B cell (primary cell): ENCODE measurements at regions not wholly inside any gene's neighbourhood (a gene's known extent, or its start where the extent isn't known, plus 50 kb on each side); places are given as distances from the start of the nearest gene placed in this dataset.

Source experiments
- ATAC-seq: fragments of 200-7000 bp; cut with Tn5 transposase; one replicate; pipeline ENCODE4 v1.10.0; 2021; ENCODE audit warnings: low read depth, mild to moderate bottlenecking, moderate number of reproducible peaks, moderate library complexity
- CTCF ChIA-PET: fragments of 350-600 bp; sonication (Branson Sonifier 250); formaldehyde crosslinking; loops from one replicate; lab custom pipeline; 2021; ENCODE audit warnings: antibody characterized with exemption, inconsistent platforms; lab: Charles Lee
- POLR2A ChIA-PET: fragments of 350-600 bp; sonication (Branson Sonifier 250); formaldehyde crosslinking; loops from one replicate; lab custom pipeline; 2021; ENCODE audit warnings: antibody characterized with exemption; lab: Charles Lee
- DNase-seq: peaks from one replicate; pipeline ENCODE4 v3.0.0; 2013
- H2AFZ ChIP-seq: 2 replicates; pipeline ENCODE4 v1.6.1; 2012; ENCODE audit warnings: mild to moderate bottlenecking, low read depth, low read length; ENCODE audit not compliant: insufficient read depth, poor library complexity, severe bottlenecking
- H3K27ac ChIP-seq, 2 donors: 1 replicate in 1 of 2; 2 replicates in 1 of 2; pipeline ENCODE4 v1.5.1; 2012 to 2013; ENCODE audit warnings: low read length in 2 of 2, mild to moderate bottlenecking in 2 of 2, moderate library complexity in 1 of 2
- H3K27me3 ChIP-seq, 4 experiments: fragments of 200-600 bp in 1 of 4; sonication (generic) in 1 of 4; replicated peaks in 1 of 4; 1 replicate in 2 of 4; 2 replicates in 2 of 4; pipeline versions ENCODE4 v1.6.1 to v1.7.0; 2013 to 2016; ENCODE audit warnings: low read length in 3 of 4, mild to moderate bottlenecking in 2 of 4, mixed read lengths in 1 of 4, moderate library complexity in 1 of 4; ENCODE audit not compliant: insufficient read depth in 4 of 4, control insufficient read depth in 3 of 4; ENCODE audit errors: control extremely low read depth in 1 of 4
- H3K36me3 ChIP-seq, 2 experiments: replicated peaks in 1 of 2; 1 replicate in 1 of 2; 2 replicates in 1 of 2; pipeline versions ENCODE4 v1.6.1 to v1.7.1; 2013; ENCODE audit warnings: low read length in 1 of 2; ENCODE audit not compliant: insufficient read depth in 2 of 2, control insufficient read depth in 1 of 2; ENCODE audit errors: control extremely low read depth in 1 of 2, extremely low read depth in 1 of 2
- H3K4me1 ChIP-seq, 2 donors: fragments of 200-600 bp in 1 of 2; sonication (generic) in 1 of 2; 1 replicate in 1 of 2; 2 replicates in 1 of 2; pipeline versions ENCODE4 v1.5.1 to v1.6.1; 2013 to 2017; ENCODE audit warnings: low read length in 2 of 2; ENCODE audit not compliant: control insufficient read depth in 2 of 2, insufficient read depth in 2 of 2
- H3K4me2 ChIP-seq: replicated peaks from 2 replicates; pipeline ENCODE3; 2012; ENCODE audit warnings: mild to moderate bottlenecking, low read depth, low read length; ENCODE audit not compliant: poor library complexity, severe bottlenecking
- H3K4me3 ChIP-seq, 5 experiments: fragments of 200-600 bp in 1 of 5; sonication (generic) in 1 of 5; 1 replicate in 3 of 5; 2 replicates in 2 of 5; pipeline versions ENCODE4 v1.5.1 to v1.7.0; 2011 to 2016; ENCODE audit warnings: low read length in 4 of 5, mild to moderate bottlenecking in 4 of 5, low read depth in 2 of 5, control low read depth in 1 of 5, moderate library complexity in 1 of 5; ENCODE audit not compliant: insufficient read depth in 1 of 5; ENCODE audit errors: control extremely low read depth in 1 of 5, extremely low read depth in 1 of 5
- H3K79me2 ChIP-seq: fragments of 200-600 bp; sonication (generic); one replicate; pipeline ENCODE4 v1.6.0; 2016; ENCODE audit warnings: low read length; ENCODE audit not compliant: control insufficient read depth, insufficient read depth
- H3K9ac ChIP-seq: fragments of 200-600 bp; sonication (generic); 2 replicates; pipeline ENCODE4 v1.6.1; 2017; ENCODE audit warnings: mild to moderate bottlenecking, low read length, moderate library complexity
- H3K9me3 ChIP-seq, 3 donors: one replicate each; pipeline versions ENCODE4 v1.6.1 to v1.7.1; 2013; ENCODE audit warnings: low read length in 2 of 3; ENCODE audit not compliant: control insufficient read depth in 2 of 3, insufficient read depth in 1 of 3; ENCODE audit errors: control extremely low read depth in 1 of 3
- H4K20me1 ChIP-seq: 2 replicates; pipeline ENCODE4 v1.6.0; 2012; ENCODE audit warnings: mild to moderate bottlenecking, low read length; ENCODE audit not compliant: insufficient read depth, control insufficient read depth, poor library complexity, severe bottlenecking
- H3K27ac Mint-ChIP-seq: one replicate; pipeline ENCODE4 v1.8.0; 2021; ENCODE audit warnings: mixed read lengths
- H3K27me3 Mint-ChIP-seq: one replicate; pipeline ENCODE4 v1.8.0; 2021; ENCODE audit warnings: mixed read lengths
- H3K4me1 Mint-ChIP-seq: one replicate; pipeline ENCODE4 v1.8.0; 2021; ENCODE audit warnings: mixed read lengths
- H3K4me3 Mint-ChIP-seq: one replicate; pipeline ENCODE4 v1.8.0; 2021; ENCODE audit warnings: mixed read lengths
- H3K9me3 Mint-ChIP-seq: one replicate; pipeline ENCODE4 v1.8.0; 2022; ENCODE audit warnings: mixed read lengths; ENCODE audit not compliant: insufficient read depth
- EZH2 ChIP-seq: IDR thresholded peaks from 2 replicates; pipeline ENCODE4 v1.6.1; 2012; ENCODE audit warnings: borderline replicate concordance, low read depth, mild to moderate bottlenecking, moderate library complexity, low read length; ENCODE audit not compliant: insufficient read depth, poor library complexity, severe bottlenecking
- WGBS: methylation state at CpG from one replicate; pipeline ENCODE4 v1.1.5; 2013; ENCODE audit warnings: missing lambda C conversion rate; ENCODE audit not compliant: insufficient coverage; 5-methylcytosine and 5-hydroxymethylcytosine counted together
- intact Hi-C: fragments of 100-400 bp; cut with micrococcal nuclease; formaldehyde crosslinking; loops from one replicate; pipeline ENCODE4 v1.10.0; 2022
- TF ChIP-seq, protein P1 (sequence below): fragments of 200-600 bp; IDR thresholded peaks from one replicate; pipeline ENCODE4 v1.8.0; 2022; ENCODE audit warnings: antibody characterized with exemption, mild to moderate bottlenecking

DNA sequence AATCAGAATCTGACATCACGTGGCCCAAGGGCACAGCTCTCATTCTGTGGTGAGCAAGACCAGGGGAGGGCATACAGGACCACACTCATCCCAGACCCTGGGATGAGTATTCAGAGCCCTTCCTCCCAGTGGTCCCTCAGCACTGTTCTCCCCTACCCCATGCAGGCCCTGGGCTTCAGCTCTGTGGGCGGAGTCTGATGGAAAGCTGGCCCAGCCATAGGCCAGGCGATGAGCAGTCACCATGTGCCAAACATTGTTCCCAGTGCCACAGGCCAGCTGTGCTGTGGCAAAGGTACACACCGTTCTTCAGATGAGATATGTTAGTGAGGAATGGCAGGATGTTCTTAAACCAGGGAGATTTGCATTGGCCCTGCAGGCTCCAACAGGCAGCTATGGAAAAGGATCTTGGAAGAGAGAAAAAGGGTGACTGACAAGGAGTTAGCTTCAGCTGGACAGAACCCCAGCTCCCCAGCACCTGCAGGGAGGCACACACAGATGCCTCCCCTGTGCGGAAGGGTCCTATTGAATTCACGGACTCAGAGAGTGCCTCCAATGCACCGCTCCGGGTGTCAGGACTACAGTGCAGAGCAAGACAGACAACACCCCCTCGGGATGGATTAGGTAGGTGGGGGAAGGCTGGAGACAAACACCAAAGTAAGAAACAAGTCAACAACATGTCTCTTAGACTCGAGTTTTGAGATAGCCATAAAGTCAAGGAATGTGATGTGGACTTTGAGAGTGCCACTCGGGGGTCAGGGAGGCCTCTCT is 596.0 kb upstream of the MGMT start:
- TF ChIP-seq EZH2, result no peak
- TF ChIP-seq, protein P1, sequence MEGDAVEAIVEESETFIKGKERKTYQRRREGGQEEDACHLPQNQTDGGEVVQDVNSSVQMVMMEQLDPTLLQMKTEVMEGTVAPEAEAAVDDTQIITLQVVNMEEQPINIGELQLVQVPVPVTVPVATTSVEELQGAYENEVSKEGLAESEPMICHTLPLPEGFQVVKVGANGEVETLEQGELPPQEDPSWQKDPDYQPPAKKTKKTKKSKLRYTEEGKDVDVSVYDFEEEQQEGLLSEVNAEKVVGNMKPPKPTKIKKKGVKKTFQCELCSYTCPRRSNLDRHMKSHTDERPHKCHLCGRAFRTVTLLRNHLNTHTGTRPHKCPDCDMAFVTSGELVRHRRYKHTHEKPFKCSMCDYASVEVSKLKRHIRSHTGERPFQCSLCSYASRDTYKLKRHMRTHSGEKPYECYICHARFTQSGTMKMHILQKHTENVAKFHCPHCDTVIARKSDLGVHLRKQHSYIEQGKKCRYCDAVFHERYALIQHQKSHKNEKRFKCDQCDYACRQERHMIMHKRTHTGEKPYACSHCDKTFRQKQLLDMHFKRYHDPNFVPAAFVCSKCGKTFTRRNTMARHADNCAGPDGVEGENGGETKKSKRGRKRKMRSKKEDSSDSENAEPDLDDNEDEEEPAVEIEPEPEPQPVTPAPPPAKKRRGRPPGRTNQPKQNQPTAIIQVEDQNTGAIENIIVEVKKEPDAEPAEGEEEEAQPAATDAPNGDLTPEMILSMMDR, result no peak
- Mint-ChIP-seq H3K27ac (no peak overlapping the region), H3K4me1 (no peaks in the 10 kb centered on the region), H3K27me3 (no peaks in the 10 kb centered on the region), H3K4me3 (no peak overlapping the region), H3K9me3 (no peaks in the 10 kb centered on the region)
- intact Hi-C loops, result no loop called here
- H4K20me1 ChIP-seq, result no peaks in the 10 kb centered on the region
- WGBS, result 75% methylated on average over 10 of the region's 11 CpGs
- H3K27ac ChIP-seq, result no peak overlapping the region
- no peak overlapping the region for H2AFZ ChIP-seq
- H3K4me1 ChIP-seq, result no peaks in the 10 kb centered on the region
- CTCF ChIA-PET, result no interaction called here
- no peaks in the 10 kb centered on the region for H3K36me3 ChIP-seq
- no peaks in the 10 kb centered on the region for H3K79me2 ChIP-seq
- POLR2A ChIA-PET, result no interaction called here
- no peak for ATAC-seq
- H3K4me3 ChIP-seq, result no peak overlapping the region
- H3K4me2 ChIP-seq, result no peak overlapping the region
- peaks cover 0 to 2% (median 0%) of the 10 kb centered on the region in 3 donors for H3K9me3 ChIP-seq
- H3K9ac ChIP-seq, result no peak overlapping the region
- H3K27me3 ChIP-seq, result no peaks in the 10 kb centered on the region
- DNase-seq, result no peak

- TF ChIP-seq, protein P1, result no peak
- TF ChIP-seq EZH2, result no peak
- Mint-ChIP-seq H3K27me3 (peaks cover 4% of the 10 kb centered on the region), H3K4me3 (no peak overlapping the region), H3K9me3 (no peaks in the 10 kb centered on the region), H3K4me1 (no peaks in the 10 kb centered on the region), H3K27ac (no peak overlapping the region)
- CTCF ChIA-PET, result no interaction called here
- Histone ChIP-seq H4K20me1 (no peaks in the 10 kb centered on the region), H3K9me3 (peaks cover 0 to 2% (median 0%) of the 10 kb centered on the region in 3 donors), H3K4me2 (no peak overlapping the region), H3K4me3 (no peak overlapping the region), H3K4me1 (no peaks in the 10 kb centered on the region), H2AFZ (no peak overlapping the region), H3K27me3 (no peaks in the 10 kb centered on the region), H3K36me3 (no peaks in the 10 kb centered on the region), H3K9ac (no peak overlapping the region), H3K79me2 (no peaks in the 10 kb centered on the region), H3K27ac (no peak overlapping the region)
- POLR2A ChIA-PET, result interaction anchor here (0.7 kb wide), 1 partner anchor 397 kb away, joined by 6 read pairs; no protein-coding TSS in a partner anchor
- ATAC-seq (no peak), DNase-seq (no peak)
- intact Hi-C loops, result no loop called here
- WGBS, result 88% methylated on average over 14 of the region's 14 CpGs
Measured at GRCh38 chr10:128871671-128872231, 595.3 kb upstream of the MGMT start.
